Kidney (tissue), 13 donors: ENCODE measurements at regions not wholly inside any gene's neighbourhood (a gene's known extent, or its start where the extent isn't known, plus 50 kb on each side); places are given as distances from the start of the nearest gene placed in this dataset.

ENCODE experiments used
- DNase-seq, 5 donors: peaks; one replicate each; pipeline ENCODE4 v3.0.0-alpha.2; 2013 to 2020
- FAIRE-seq: peaks from 2 replicates; lab custom pipeline; 2012; peaks lifted over from hg19 to GRCh38; lab: Jason Lieb, UNC
- H3K27ac ChIP-seq, 2 donors: one replicate each; pipeline ENCODE4 v1.7.0; 2013; ENCODE audit warnings: low read depth in 2 of 2, low read length in 2 of 2, inconsistent platforms in 1 of 2
- H3K27me3 ChIP-seq: one replicate; pipeline ENCODE4 v1.7.1; 2013; ENCODE audit warnings: low read length, inconsistent platforms; ENCODE audit not compliant: control insufficient read depth, insufficient read depth
- H3K36me3 ChIP-seq, 3 donors: one replicate each; pipeline versions ENCODE4 v1.7.0 to v1.7.1; 2013; ENCODE audit warnings: low read length in 3 of 3, control low read depth in 1 of 3, inconsistent platforms in 1 of 3; ENCODE audit not compliant: insufficient read depth in 3 of 3, control insufficient read depth in 2 of 3
- H3K4me1 ChIP-seq, 3 donors: one replicate each; pipeline versions ENCODE4 v1.7.0 to v1.7.1; 2013; ENCODE audit warnings: low read length in 3 of 3, inconsistent platforms in 1 of 3, low read depth in 1 of 3; ENCODE audit not compliant: control insufficient read depth in 2 of 3, insufficient read depth in 2 of 3
- H3K4me3 ChIP-seq, 3 donors: one replicate each; pipeline versions ENCODE4 v1.7.0 to v1.8.1; 2013; ENCODE audit warnings: low read length in 3 of 3, control low read depth in 1 of 3, inconsistent platforms in 1 of 3
- H3K9ac ChIP-seq, 3 donors: one replicate each; pipeline versions ENCODE4 v1.7.0 to v1.7.1; 2013; ENCODE audit warnings: low read length in 3 of 3, control low read depth in 1 of 3, inconsistent platforms in 1 of 3
- H3K9me3 ChIP-seq, 3 donors: one replicate each; pipeline versions ENCODE4 v1.7.0 to v1.7.1; 2013; ENCODE audit warnings: low read length in 3 of 3, control low read depth in 1 of 3, inconsistent platforms in 1 of 3; ENCODE audit not compliant: control insufficient read depth in 2 of 3, insufficient read depth in 1 of 3
- CTCF ChIP-seq: IDR thresholded peaks from 3 replicates; pipeline ENCODE4 v1.5.1; 2012; ENCODE audit warnings: mild to moderate bottlenecking, moderate library complexity, borderline replicate concordance; ENCODE audit not compliant: insufficient read depth; ENCODE audit errors: extremely low read depth
- intact Hi-C: fragments of 100-400 bp; cut with DNase I; formaldehyde crosslinking; loops from one replicate; pipeline ENCODE4 v1.11.1; 2022
- donor health status: control.
- donor health status: control.
- donor health status: control.
- donor health status: control.
- donor health status: control.
- donor health status: DM: yes; HTN: yes; CAD: no.
- donor health status: Normal renal cell carcinoma (clear cell type).

GRCh38 chr22:48103126-48103875 lies 1340.9 kb downstream of the TBC1D22A start:
- intact Hi-C loops: no loop called here
- no peaks in the 10 kb centered on the region for H3K4me1 ChIP-seq
- H3K27ac ChIP-seq: no peak overlapping the region
- H3K9ac ChIP-seq: no peak overlapping the region
- no peak overlapping the region for H3K4me3 ChIP-seq
- no peaks in the 10 kb centered on the region for H3K36me3 ChIP-seq
- FAIRE-seq: no peak
- H3K27me3 ChIP-seq: no peaks in the 10 kb centered on the region
- no peaks in the 10 kb centered on the region for H3K9me3 ChIP-seq
- no peak for TF ChIP-seq CTCF
- no peak for DNase-seq

DNA sequence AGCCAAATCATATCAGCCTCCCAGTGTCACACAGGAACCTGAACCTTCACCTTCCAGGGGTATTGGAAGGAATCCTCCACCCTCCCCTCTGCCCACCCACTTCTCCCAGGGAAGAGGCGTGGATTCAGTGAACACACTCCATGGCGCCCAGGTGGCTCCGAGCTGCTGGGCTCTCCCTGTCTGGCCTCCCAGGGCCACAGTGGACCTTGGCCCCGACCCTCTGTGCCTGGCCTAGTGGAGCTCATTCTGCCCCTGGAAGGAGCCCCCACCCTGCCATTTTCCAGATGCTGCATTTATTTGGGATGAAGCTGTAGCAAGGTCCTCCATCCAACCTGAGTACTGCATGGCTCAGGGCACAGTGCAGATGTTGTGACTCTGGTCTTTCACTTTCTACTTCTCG lies 1340.1 kb downstream of the TBC1D22A start:
- Histone ChIP-seq H3K36me3 (no peaks in the 10 kb centered on the region), H3K4me3 (no peak overlapping the region), H3K9ac (no peak overlapping the region), H3K27me3 (no peaks in the 10 kb centered on the region), H3K9me3 (no peaks in the 10 kb centered on the region), H3K27ac (no peak overlapping the region), H3K4me1 (no peaks in the 10 kb centered on the region)
- TF ChIP-seq CTCF: no peak
- intact Hi-C loops: no loop called here
- FAIRE-seq (no peak), DNase-seq (no peak)

- no peaks in the 10 kb centered on the region for H3K9me3 ChIP-seq
- no peak overlapping the region for H3K9ac ChIP-seq
- TF ChIP-seq CTCF: no peak
- intact Hi-C loops: no loop called here
- H3K36me3 ChIP-seq: no peaks in the 10 kb centered on the region
- H3K4me1 ChIP-seq: no peaks in the 10 kb centered on the region
- DNase-seq: no peak
- no peak overlapping the region for H3K4me3 ChIP-seq
- no peaks in the 10 kb centered on the region for H3K27me3 ChIP-seq
- FAIRE-seq: no peak
- no peak overlapping the region for H3K27ac ChIP-seq
Observed at GRCh38 chr22:48101704-48102103, 1339.3 kb downstream of the TBC1D22A start.
